GM19240 (cell line): ENCODE measurements at regions not wholly inside any gene's neighbourhood (a gene's known extent, or its start where the extent isn't known, plus 50 kb on each side); places are given as distances from the start of the nearest gene placed in this dataset.

ENCODE experiments used
- DNase-seq: peaks from one replicate; pipeline ENCODE4 v3.0.0; 2011; ENCODE audit warnings: low spot score; ENCODE audit not compliant: insufficient read length

GRCh38 chr22:49103314-49104059 lies 724.2 kb downstream of the BRD1 start:
- no peak for DNase-seq

GRCh38 chr22:49102367-49102766 lies 725.3 kb downstream of the BRD1 start:
- DNase-seq, result no peak

DNA sequence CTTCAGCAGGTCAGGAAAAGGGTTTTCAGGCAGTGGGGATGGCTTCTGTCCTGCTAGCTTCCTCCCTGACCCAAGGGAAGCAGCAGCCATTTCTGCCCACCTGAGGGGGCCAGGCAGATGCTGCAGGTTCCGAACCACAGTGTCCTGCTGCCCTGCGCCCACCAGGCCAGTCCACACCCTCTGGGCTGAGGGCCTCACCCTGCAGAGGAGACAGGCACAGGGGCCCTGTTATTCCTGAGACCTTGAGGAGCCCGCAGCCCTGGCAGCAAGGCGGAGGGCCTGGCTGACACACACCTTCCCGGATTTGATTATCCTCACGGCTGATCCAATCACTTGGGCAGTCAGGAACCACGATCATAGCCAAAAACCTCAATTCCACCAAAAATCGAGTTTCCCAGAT lies 725.8 kb downstream of the BRD1 start:
- DNase-seq, result no peak

DNA sequence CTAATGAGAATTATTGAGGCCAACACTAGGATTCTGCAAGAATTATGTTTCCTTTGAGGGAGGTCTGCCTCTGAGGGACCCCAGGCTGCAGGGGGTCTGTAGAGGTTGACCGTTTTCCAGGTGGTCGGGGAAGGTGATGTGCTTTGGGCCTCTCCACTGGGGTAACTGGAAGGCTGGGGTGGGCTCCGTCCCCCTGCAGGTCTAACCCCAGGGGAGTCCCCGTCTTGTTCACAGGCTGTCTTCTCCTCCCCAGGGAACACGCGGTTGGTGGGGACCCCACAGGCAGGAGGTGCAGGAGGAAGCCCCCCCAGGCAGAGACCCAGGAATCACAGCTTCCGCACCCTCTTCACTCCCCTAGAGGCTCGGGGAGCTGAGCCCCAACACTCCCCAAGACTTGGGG lies 726.4 kb downstream of the BRD1 start:
- DNase-seq, result no peak

DNA sequence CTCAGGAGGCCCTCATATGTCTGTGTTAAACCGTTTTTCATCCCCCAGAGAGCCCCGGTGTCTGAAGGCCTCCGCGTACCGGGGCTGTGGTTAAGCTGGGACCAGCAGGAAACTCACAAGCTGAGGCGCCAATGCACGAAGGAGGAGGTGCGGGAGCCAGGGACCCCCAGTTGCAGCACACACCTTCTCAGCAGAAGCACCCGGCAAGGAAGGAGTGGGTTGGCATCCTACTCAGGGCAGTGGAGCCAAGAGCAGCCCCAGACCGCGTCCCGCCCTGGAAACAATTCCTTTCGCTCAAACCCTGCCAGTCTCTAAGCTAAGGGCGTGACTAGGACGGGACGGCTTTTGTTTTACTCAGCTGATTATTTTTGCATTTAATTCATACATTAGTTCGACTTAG lies 726.9 kb downstream of the BRD1 start:
- DNase-seq, result no peak

DNA sequence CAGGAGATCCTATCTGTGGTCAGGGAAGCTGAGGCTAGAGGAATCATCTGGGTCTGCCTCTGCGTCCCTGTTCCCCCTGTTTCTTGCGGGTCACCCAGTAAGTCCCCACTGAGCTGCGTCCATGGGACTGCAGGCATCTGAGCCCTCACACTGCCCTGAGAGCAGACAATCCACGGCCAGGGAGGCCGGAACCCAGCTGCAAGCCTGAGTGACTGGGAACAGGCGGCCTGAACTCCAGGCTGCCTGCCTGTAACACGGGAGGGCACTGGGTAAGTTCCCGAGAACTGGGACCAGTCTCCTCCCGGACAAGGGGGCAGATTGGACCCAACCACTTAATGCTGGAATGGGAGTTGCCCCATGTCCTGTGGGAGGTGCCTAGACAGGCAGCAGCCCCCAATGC lies 727.4 kb downstream of the BRD1 start:
- DNase-seq, result no peak

GRCh38 chr22:49099496-49100124 lies 728.1 kb downstream of the BRD1 start:
- DNase-seq, result no peak

GRCh38 chr22:49099089-49099488 lies 728.6 kb downstream of the BRD1 start:
- no peak for DNase-seq

GRCh38 chr22:49097966-49098365 lies 729.7 kb downstream of the BRD1 start:
- no peak for DNase-seq

GRCh38 chr22:49097171-49097925 lies 730.3 kb downstream of the BRD1 start:
- no peak for DNase-seq

GRCh38 chr22:49096476-49096875 lies 731.2 kb downstream of the BRD1 start:
- no peak for DNase-seq

DNA sequence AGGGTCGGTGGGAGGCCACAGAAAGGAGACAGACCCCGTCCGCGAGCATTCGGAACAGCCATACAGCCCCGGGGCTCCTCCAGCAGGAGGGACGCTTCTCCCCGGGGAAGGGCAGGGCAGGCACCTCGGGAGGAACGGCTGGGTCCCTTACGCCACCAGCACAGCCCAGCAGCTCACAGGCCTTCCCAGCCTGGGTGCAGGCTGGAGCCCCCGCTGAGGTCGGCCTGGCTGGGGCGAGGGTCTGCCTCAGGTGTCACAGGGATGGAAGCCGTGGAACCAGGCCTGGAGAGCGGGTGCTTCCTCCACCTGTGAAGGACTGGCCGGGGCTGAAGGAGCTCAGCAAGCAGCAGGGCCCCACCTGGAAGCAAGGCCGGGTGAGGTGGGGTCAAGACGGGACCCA lies 732.3 kb downstream of the BRD1 start:
- DNase-seq, result no peak

GRCh38 chr22:49094858-49095257 lies 732.8 kb downstream of the BRD1 start:
- no peak for DNase-seq

GRCh38 chr22:49094151-49094550 lies 733.5 kb downstream of the BRD1 start:
- DNase-seq, result no peak

GRCh38 chr22:49093192-49093880 lies 734.3 kb downstream of the BRD1 start:
- DNase-seq, result no peak

GRCh38 chr22:49092716-49093115 lies 735.0 kb downstream of the BRD1 start:
- DNase-seq, result no peak

DNA sequence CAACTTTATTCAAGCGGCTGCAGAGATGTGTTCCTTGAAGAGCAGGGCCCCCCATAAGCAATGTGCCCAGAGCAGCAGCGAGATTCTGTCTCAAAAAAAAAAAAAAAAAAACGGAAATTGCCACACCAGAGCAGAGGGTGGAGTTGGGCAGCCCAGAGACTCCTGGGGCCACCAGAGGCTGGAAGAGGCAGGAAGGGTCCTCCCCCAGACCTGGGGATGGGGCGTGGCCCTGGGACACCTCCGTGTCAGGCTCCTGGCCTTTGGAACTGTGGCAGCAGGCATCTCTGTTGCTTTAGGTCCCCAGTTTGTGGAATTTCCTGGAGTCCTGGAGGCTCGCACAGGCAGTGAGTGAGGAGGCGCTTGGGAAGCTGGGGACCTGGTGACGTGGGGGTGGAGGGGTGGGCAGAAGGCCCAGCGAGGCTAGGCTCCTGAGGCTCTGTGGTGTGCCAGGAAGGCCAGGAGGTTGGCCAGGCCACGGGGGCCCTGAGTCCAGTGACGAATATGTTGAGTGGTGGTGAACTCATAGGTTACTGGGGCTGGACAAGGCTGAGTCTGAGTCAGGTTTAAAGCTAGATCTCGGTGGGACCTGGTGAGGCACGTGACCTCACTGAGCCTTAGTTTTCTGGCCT lies 735.6 kb downstream of the BRD1 start:
- DNase-seq, result no peak

GRCh38 chr22:49091451-49091850 lies 736.2 kb downstream of the BRD1 start:
- DNase-seq, result no peak

DNA sequence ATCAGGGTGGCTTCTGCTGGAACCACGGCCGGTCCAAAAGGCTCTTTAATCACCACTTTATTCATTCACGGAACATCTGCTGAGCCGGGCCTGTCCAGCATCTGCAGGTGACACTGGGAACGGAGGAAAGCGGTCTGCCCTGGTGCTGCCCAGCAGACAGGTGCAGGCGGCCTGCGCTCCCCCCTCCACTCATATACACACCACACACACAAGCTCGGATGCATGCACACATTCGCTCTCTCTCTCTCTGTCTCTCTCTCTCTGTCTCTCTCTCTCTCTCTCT lies 736.9 kb downstream of the BRD1 start:
- DNase-seq, result no peak

DNA sequence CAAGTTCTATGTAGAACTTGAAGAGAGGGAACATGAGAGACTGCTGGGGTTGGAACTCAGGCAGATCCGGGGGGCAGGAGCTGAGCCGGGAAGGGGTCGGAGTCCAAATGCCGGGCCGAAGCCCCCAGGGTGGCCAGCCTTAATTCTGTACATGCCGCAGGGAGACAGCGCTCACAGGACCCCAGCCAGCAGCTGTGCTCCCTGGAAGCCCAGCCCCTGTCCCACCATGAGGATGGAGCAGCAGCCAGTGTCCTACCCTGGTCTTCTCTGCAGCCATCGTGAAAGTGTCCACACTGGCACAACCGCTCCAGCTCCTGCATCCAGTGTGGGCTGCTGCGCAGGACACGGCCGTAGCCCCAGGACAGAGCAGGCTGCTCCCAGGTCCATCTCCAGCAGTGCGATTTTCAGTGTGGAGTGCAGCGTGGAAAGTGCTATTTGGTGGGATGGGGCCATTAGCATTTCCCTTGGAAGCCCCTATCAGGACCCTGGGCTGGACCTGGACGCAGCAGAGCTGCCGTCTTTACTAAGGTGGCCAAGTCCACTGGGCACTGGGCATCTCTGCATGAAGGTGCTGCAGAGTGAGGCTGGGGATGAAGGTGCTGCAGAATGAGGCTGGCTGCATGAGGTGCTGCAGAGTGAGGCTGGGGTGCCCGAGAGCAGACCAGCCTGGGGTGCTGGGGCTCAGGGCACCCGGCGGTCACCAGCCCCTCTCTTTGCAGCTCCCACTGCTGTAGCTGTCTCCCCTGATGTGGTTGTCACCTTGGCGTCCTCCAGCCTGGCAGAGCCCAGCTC lies 737.4 kb downstream of the BRD1 start:
- DNase-seq, result no peak
